Activated CD4-positive, alpha-beta T cell treated with anti-CD3 and anti-CD28 coated beads, Interleukin-2, amount 10 ng/mL, durations not matched to agents 24 days and 14 days (primary cell): ENCODE measurements at regions not wholly inside any gene's neighbourhood (a gene's known extent, or its start where the extent isn't known, plus 50 kb on each side); places are given as distances from the start of the nearest gene placed in this dataset.
"Not testable (repeated sequence)": the region's sequence is repeated elsewhere in the genome, so short reads cannot be mapped to it uniquely, and the experiment has no call there.

Experiments used
- DNase-seq: peaks from one replicate; pipeline ENCODE4 v3.0.0; 2022
- H3K27ac Mint-ChIP-seq: one replicate; pipeline ENCODE4 v1.8.0; 2022; ENCODE audit warnings: mild to moderate bottlenecking, mixed read lengths
- H3K27me3 Mint-ChIP-seq: one replicate; pipeline ENCODE4 v1.8.0; 2022; ENCODE audit warnings: mixed read lengths
- H3K36me3 Mint-ChIP-seq: one replicate; pipeline ENCODE4 v1.8.0; 2022; ENCODE audit warnings: low read depth, mild to moderate bottlenecking, mixed read lengths
- H3K4me1 Mint-ChIP-seq: one replicate; pipeline ENCODE4 v1.8.0; 2021; ENCODE audit warnings: mixed read lengths
- H3K4me3 Mint-ChIP-seq: one replicate; pipeline ENCODE4 v1.8.0; 2022; ENCODE audit warnings: mild to moderate bottlenecking, moderate library complexity, mixed read lengths
- H3K9me3 Mint-ChIP-seq: one replicate; pipeline ENCODE4 v1.8.0; 2021; ENCODE audit warnings: mixed read lengths
- intact Hi-C: fragments of 100-400 bp; cut with micrococcal nuclease; formaldehyde crosslinking; loops from one replicate; pipeline ENCODE4 v1.15.1; 2023

GRCh38 chr13:59367467-59367866 is 796.3 kb downstream of the DIAPH3 start:
- H3K27ac Mint-ChIP-seq = no peak overlapping the region
- DNase-seq = no peak
- H3K9me3 Mint-ChIP-seq = no peaks in the 10 kb centered on the region
- no peaks in the 10 kb centered on the region for H3K36me3 Mint-ChIP-seq
- no peaks in the 10 kb centered on the region for H3K27me3 Mint-ChIP-seq
- no peaks in the 10 kb centered on the region for H3K4me1 Mint-ChIP-seq
- intact Hi-C loops = no loop called here
- no peak overlapping the region for H3K4me3 Mint-ChIP-seq

GRCh38 chr13:59367904-59368303 is 795.8 kb downstream of the DIAPH3 start:
- intact Hi-C loops = no loop called here
- H3K4me1 Mint-ChIP-seq = no peaks in the 10 kb centered on the region
- H3K27ac Mint-ChIP-seq = no peak overlapping the region
- H3K36me3 Mint-ChIP-seq = no peaks in the 10 kb centered on the region
- H3K27me3 Mint-ChIP-seq = no peaks in the 10 kb centered on the region
- DNase-seq = peak; percentile 20
- H3K9me3 Mint-ChIP-seq = no peaks in the 10 kb centered on the region
- H3K4me3 Mint-ChIP-seq = no peak overlapping the region

- Mint-ChIP-seq H3K27me3 (no peaks in the 10 kb centered on the region), H3K4me3 (no peak overlapping the region), H3K27ac (no peak overlapping the region), H3K4me1 (no peaks in the 10 kb centered on the region), H3K36me3 (no peaks in the 10 kb centered on the region), H3K9me3 (no peaks in the 10 kb centered on the region)
- intact Hi-C loops = no loop called here
- peak; percentile 28 for DNase-seq
Observed at GRCh38 chr13:59368693-59369092, 795.0 kb downstream of the DIAPH3 start.

- H3K4me3 Mint-ChIP-seq = no peak overlapping the region
- intact Hi-C loops = no loop called here
- no peaks in the 10 kb centered on the region for H3K4me1 Mint-ChIP-seq
- no peaks in the 10 kb centered on the region for H3K36me3 Mint-ChIP-seq
- no peaks in the 10 kb centered on the region for H3K9me3 Mint-ChIP-seq
- no peak overlapping the region for H3K27ac Mint-ChIP-seq
- peaks cover 3% of the 10 kb centered on the region for H3K27me3 Mint-ChIP-seq
- DNase-seq = no peak
Observed at GRCh38 chr13:59371229-59371628, 792.5 kb downstream of the DIAPH3 start.

GRCh38 chr13:59373341-59373740 is 790.4 kb downstream of the DIAPH3 start:
- intact Hi-C loops = no loop called here
- peaks cover 4% of the 10 kb centered on the region for H3K27me3 Mint-ChIP-seq
- H3K27ac Mint-ChIP-seq = no peak overlapping the region
- H3K9me3 Mint-ChIP-seq = peaks cover 3% of the 10 kb centered on the region
- H3K4me1 Mint-ChIP-seq = no peaks in the 10 kb centered on the region
- H3K4me3 Mint-ChIP-seq = no peak overlapping the region
- no peak for DNase-seq
- no peaks in the 10 kb centered on the region for H3K36me3 Mint-ChIP-seq

GRCh38 chr13:59374691-59375090 is 789.0 kb downstream of the DIAPH3 start:
- no peak for DNase-seq
- H3K27me3 Mint-ChIP-seq = peaks cover 6% of the 10 kb centered on the region
- no peaks in the 10 kb centered on the region for H3K36me3 Mint-ChIP-seq
- peaks cover 5% of the 10 kb centered on the region for H3K9me3 Mint-ChIP-seq
- intact Hi-C loops = no loop called here
- no peaks in the 10 kb centered on the region for H3K4me1 Mint-ChIP-seq
- no peak overlapping the region for H3K27ac Mint-ChIP-seq
- no peak overlapping the region for H3K4me3 Mint-ChIP-seq

GRCh38 chr13:59384154-59384553 is 779.6 kb downstream of the DIAPH3 start:
- no peak for DNase-seq
- intact Hi-C loops = no loop called here
- Mint-ChIP-seq H3K4me3 (no peak overlapping the region), H3K27me3 (peaks cover 18% of the 10 kb centered on the region), H3K27ac (no peak overlapping the region), H3K36me3 (no peaks in the 10 kb centered on the region), H3K4me1 (peaks cover 2% of the 10 kb centered on the region), H3K9me3 (peaks cover 18% of the 10 kb centered on the region)

GRCh38 chr13:59391696-59392095 is 772.0 kb downstream of the DIAPH3 start:
- Mint-ChIP-seq H3K27ac (no peak overlapping the region), H3K27me3 (peaks cover 20% of the 10 kb centered on the region), H3K36me3 (no peaks in the 10 kb centered on the region), H3K9me3 (peaks cover 9% of the 10 kb centered on the region), H3K4me3 (no peak overlapping the region), H3K4me1 (peaks cover 2% of the 10 kb centered on the region)
- DNase-seq = peak; percentile 91
- intact Hi-C loops = loop anchor here (1.0 to 5.0 kb wide), 4 partner anchors 287 to 1041 kb away; no protein-coding TSS in a partner anchor

- peaks cover 5% of the 10 kb centered on the region for H3K9me3 Mint-ChIP-seq
- H3K36me3 Mint-ChIP-seq = no peaks in the 10 kb centered on the region
- H3K27ac Mint-ChIP-seq = no peak overlapping the region
- H3K4me3 Mint-ChIP-seq = no peak overlapping the region
- H3K27me3 Mint-ChIP-seq = peaks cover 17% of the 10 kb centered on the region
- DNase-seq = no peak
- peaks cover 2% of the 10 kb centered on the region for H3K4me1 Mint-ChIP-seq
- intact Hi-C loops = loop anchor here (5.0 kb wide), 1 partner anchor 1040 kb away; no protein-coding TSS in a partner anchor
Observed at GRCh38 chr13:59392328-59392727, 771.4 kb downstream of the DIAPH3 start.

GRCh38 chr13:59394496-59394895 is 769.2 kb downstream of the DIAPH3 start:
- Mint-ChIP-seq H3K4me1 (no peaks in the 10 kb centered on the region), H3K27me3 (peaks cover 10% of the 10 kb centered on the region), H3K36me3 (no peaks in the 10 kb centered on the region), H3K27ac (no peak overlapping the region), H3K4me3 (no peak overlapping the region), H3K9me3 (no peaks in the 10 kb centered on the region)
- DNase-seq = no peak
- intact Hi-C loops = loop anchor here (5.0 kb wide), 1 partner anchor 1038 kb away; no protein-coding TSS in a partner anchor

GRCh38 chr13:59398127-59398526 is 765.6 kb downstream of the DIAPH3 start:
- H3K27ac Mint-ChIP-seq = no peak overlapping the region
- peaks cover 4% of the 10 kb centered on the region for H3K9me3 Mint-ChIP-seq
- DNase-seq = no peak
- H3K4me1 Mint-ChIP-seq = no peaks in the 10 kb centered on the region
- H3K4me3 Mint-ChIP-seq = no peak overlapping the region
- H3K36me3 Mint-ChIP-seq = no peaks in the 10 kb centered on the region
- intact Hi-C loops = no loop called here
- H3K27me3 Mint-ChIP-seq = peaks cover 6% of the 10 kb centered on the region

- H3K4me1 Mint-ChIP-seq = no peaks in the 10 kb centered on the region
- peaks cover 6% of the 10 kb centered on the region for H3K27me3 Mint-ChIP-seq
- peaks cover 7% of the 10 kb centered on the region for H3K9me3 Mint-ChIP-seq
- no peak overlapping the region for H3K4me3 Mint-ChIP-seq
- H3K36me3 Mint-ChIP-seq = no peaks in the 10 kb centered on the region
- no peak for DNase-seq
- intact Hi-C loops = no loop called here
- no peak overlapping the region for H3K27ac Mint-ChIP-seq
Observed at GRCh38 chr13:59398661-59399060, 765.1 kb downstream of the DIAPH3 start.

GRCh38 chr13:59399513-59399912 is 764.2 kb downstream of the DIAPH3 start:
- Mint-ChIP-seq H3K27me3 (peaks cover 6% of the 10 kb centered on the region), H3K36me3 (no peaks in the 10 kb centered on the region), H3K27ac (no peak overlapping the region), H3K9me3 (peaks cover 7% of the 10 kb centered on the region), H3K4me3 (no peak overlapping the region), H3K4me1 (no peaks in the 10 kb centered on the region)
- DNase-seq = no peak
- intact Hi-C loops = no loop called here

GRCh38 chr13:59404331-59404730 is 759.4 kb downstream of the DIAPH3 start:
- no peak overlapping the region for H3K4me3 Mint-ChIP-seq
- H3K9me3 Mint-ChIP-seq = peaks cover 24% of the 10 kb centered on the region
- H3K36me3 Mint-ChIP-seq = no peaks in the 10 kb centered on the region
- H3K4me1 Mint-ChIP-seq = no peaks in the 10 kb centered on the region
- H3K27ac Mint-ChIP-seq = no peak overlapping the region
- no peaks in the 10 kb centered on the region for H3K27me3 Mint-ChIP-seq
- no peak for DNase-seq
- intact Hi-C loops = no loop called here

- H3K27ac Mint-ChIP-seq, H3K36me3 Mint-ChIP-seq, intact Hi-C loops, H3K4me1 Mint-ChIP-seq, H3K27me3 Mint-ChIP-seq, H3K4me3 Mint-ChIP-seq, DNase-seq: not testable (repeated sequence)
- peaks cover 24% of the 10 kb centered on the region for H3K9me3 Mint-ChIP-seq
Observed at GRCh38 chr13:59407251-59407650, 756.5 kb downstream of the DIAPH3 start.
